ENCODE measurements at regions not wholly inside any gene's neighbourhood (a gene's known extent, or its start where the extent isn't known, plus 50 kb on each side); places are given as distances from the start of the nearest gene placed in this dataset.

GRCh38 chr4:125486351-125486750, 171.6 kb downstream of the FAT4 start:
- H3K27ac ChIP-seq: no peak overlapping the region
- H3K36me3 ChIP-seq: no peaks in the 10 kb centered on the region
- H3K27me3 ChIP-seq: no peaks in the 10 kb centered on the region
- TF ChIP-seq CTCF (IDR thresholded peaks at IDR 0.05): no peak
- TF ChIP-seq POLR2A (IDR thresholded peaks at IDR 0.05): no peak
- TF ChIP-seq EP300 (IDR thresholded peaks at IDR 0.05): no peak
- no peaks in the 10 kb centered on the region for H3K9me3 ChIP-seq
- WGBS, 3 donors: 78 to 95% (median 89%) methylated on average over 3 of the region's 3 CpGs
- DNase-seq: no peak
- intact Hi-C loops (cut with DNase I): no loop called here
- no peaks in the 10 kb centered on the region for H3K4me1 ChIP-seq (ENCODE audit: insufficient read depth)
- H3K4me3 ChIP-seq: no peak overlapping the region

GRCh38 chr4:125489952-125490690, 175.4 kb downstream of the FAT4 start:
- no peaks in the 10 kb centered on the region for H3K4me1 ChIP-seq (ENCODE audit: insufficient read depth)
- no peaks in the 10 kb centered on the region for H3K27me3 ChIP-seq
- WGBS, 3 donors: 96 to 97% (median 96%) methylated on average over 14 to 15 of the region's 15 CpGs
- no peaks in the 10 kb centered on the region for H3K9me3 ChIP-seq
- TF ChIP-seq CTCF (IDR thresholded peaks at IDR 0.05) (no peak), EP300 (IDR thresholded peaks at IDR 0.05) (no peak), POLR2A (IDR thresholded peaks at IDR 0.05) (no peak)
- H3K4me3 ChIP-seq: no peak overlapping the region
- intact Hi-C loops (cut with DNase I): no loop called here
- H3K27ac ChIP-seq: no peak overlapping the region
- H3K36me3 ChIP-seq: no peaks in the 10 kb centered on the region
- DNase-seq: no peak

GRCh38 chr4:125492957-125493356, 178.2 kb downstream of the FAT4 start:
- Histone ChIP-seq H3K4me3 (no peak overlapping the region), H3K27me3 (no peaks in the 10 kb centered on the region), H3K36me3 (no peaks in the 10 kb centered on the region), H3K9me3 (no peaks in the 10 kb centered on the region), H3K4me1 (ENCODE audit: insufficient read depth) (no peaks in the 10 kb centered on the region), H3K27ac (no peak overlapping the region)
- intact Hi-C loops (cut with DNase I): no loop called here
- WGBS, 3 donors: 98 to 100% (median 98%) methylated on average over 1 of the region's 1 CpG
- DNase-seq: no peak
- TF ChIP-seq EP300 (IDR thresholded peaks at IDR 0.05) (no peak), CTCF (IDR thresholded peaks at IDR 0.05) (no peak), POLR2A (IDR thresholded peaks at IDR 0.05) (no peak)

- Histone ChIP-seq H3K9me3 (no peaks in the 10 kb centered on the region), H3K27me3 (peaks cover 3% of the 10 kb centered on the region), H3K27ac (no peak overlapping the region), H3K36me3 (no peaks in the 10 kb centered on the region), H3K4me3 (no peak overlapping the region), H3K4me1 (ENCODE audit: insufficient read depth) (no peaks in the 10 kb centered on the region)
- intact Hi-C loops (cut with DNase I): no loop called here
- TF ChIP-seq EP300 (IDR thresholded peaks at IDR 0.05): no peak
- no peak for DNase-seq
- 83 to 100% (median 85%) methylated on average over 1 of the region's 1 CpG for WGBS, 3 donors
These were observed 183.1 kb downstream of the FAT4 start for GRCh38 chr4:125497861-125498260.

- TF ChIP-seq CTCF (IDR thresholded peaks at IDR 0.05) (no peak), POLR2A (IDR thresholded peaks at IDR 0.05) (no peak), EP300 (IDR thresholded peaks at IDR 0.05) (no peak)
- H3K36me3 ChIP-seq: no peaks in the 10 kb centered on the region
- no peak for DNase-seq
- 84 to 95% (median 94%) methylated on average over 1 of the region's 1 CpG for WGBS, 3 donors
- peaks cover 3% of the 10 kb centered on the region for H3K27me3 ChIP-seq
- no peak overlapping the region for H3K27ac ChIP-seq
- no peaks in the 10 kb centered on the region for H3K9me3 ChIP-seq
- H3K4me1 ChIP-seq (ENCODE audit: insufficient read depth): no peaks in the 10 kb centered on the region
- intact Hi-C loops (cut with DNase I): no loop called here
- H3K4me3 ChIP-seq: no peak overlapping the region
These were observed 184.2 kb downstream of the FAT4 start for GRCh38 chr4:125498981-125499380.
